Memory B cell (primary cell): ENCODE measurements at regions not wholly inside any gene's neighbourhood (a gene's known extent, or its start where the extent isn't known, plus 50 kb on each side); places are given as distances from the start of the nearest gene placed in this dataset.
"Not testable (repeated sequence)": the region's sequence is repeated elsewhere in the genome, so short reads cannot be mapped to it uniquely, and the experiment has no call there.

Experiments
- ATAC-seq: fragments of 150-1000 bp; cut with Tn5 transposase; 2 replicates; pipeline ENCODE4 v1.10.0; 2021; ENCODE audit warnings: low read depth, mild to moderate bottlenecking, moderate library complexity
- DNase-seq, 2 donors: peaks; one replicate each; pipeline ENCODE4 v3.0.0; 2022; ENCODE audit warnings: low spot score in 2 of 2
- H3K27ac Mint-ChIP-seq: one replicate; pipeline ENCODE4 v1.8.0; 2022; ENCODE audit warnings: mild to moderate bottlenecking, moderate library complexity, mixed read lengths
- H3K27me3 Mint-ChIP-seq: one replicate; pipeline ENCODE4 v1.8.0; 2022; ENCODE audit warnings: mixed read lengths
- H3K36me3 Mint-ChIP-seq: one replicate; pipeline ENCODE4 v1.8.0; 2022; ENCODE audit warnings: mild to moderate bottlenecking, mixed read lengths
- H3K4me1 Mint-ChIP-seq: one replicate; pipeline ENCODE4 v1.8.0; 2022; ENCODE audit warnings: mixed read lengths
- H3K4me3 Mint-ChIP-seq: one replicate; pipeline ENCODE4 v1.8.0; 2022; ENCODE audit warnings: mild to moderate bottlenecking, moderate library complexity, mixed read lengths
- H3K9me3 Mint-ChIP-seq: one replicate; pipeline ENCODE4 v1.8.0; 2022; ENCODE audit warnings: mixed read lengths

GRCh38 chr4:122100508-122100907, 51.6 kb upstream of the BLTP1 start:
- DNase-seq, result no peak
- Mint-ChIP-seq H3K27ac (peak overlapping the region; percentile 36), H3K9me3 (no peaks in the 10 kb centered on the region), H3K4me3 (no peak overlapping the region), H3K27me3 (peaks cover 13% of the 10 kb centered on the region), H3K36me3 (no peaks in the 10 kb centered on the region), H3K4me1 (no peaks in the 10 kb centered on the region)
- ATAC-seq, result no peak

- no peak for ATAC-seq
- DNase-seq, result no peak
- H3K27me3 Mint-ChIP-seq, result peaks cover 15% of the 10 kb centered on the region
- no peak overlapping the region for H3K4me3 Mint-ChIP-seq
- H3K27ac Mint-ChIP-seq, result peak overlapping the region; percentile 36
- H3K9me3 Mint-ChIP-seq, result no peaks in the 10 kb centered on the region
- H3K36me3 Mint-ChIP-seq, result no peaks in the 10 kb centered on the region
- no peaks in the 10 kb centered on the region for H3K4me1 Mint-ChIP-seq
Observed at GRCh38 chr4:122099896-122100295, 52.2 kb upstream of the BLTP1 start.

- no peaks in the 10 kb centered on the region for H3K4me1 Mint-ChIP-seq
- no peak for DNase-seq
- H3K9me3 Mint-ChIP-seq, result no peaks in the 10 kb centered on the region
- no peak overlapping the region for H3K4me3 Mint-ChIP-seq
- no peak for ATAC-seq
- no peaks in the 10 kb centered on the region for H3K36me3 Mint-ChIP-seq
- peaks cover 21% of the 10 kb centered on the region for H3K27me3 Mint-ChIP-seq
- H3K27ac Mint-ChIP-seq, result no peak overlapping the region
Observed at GRCh38 chr4:122091836-122092405, 60.2 kb upstream of the BLTP1 start.

DNA sequence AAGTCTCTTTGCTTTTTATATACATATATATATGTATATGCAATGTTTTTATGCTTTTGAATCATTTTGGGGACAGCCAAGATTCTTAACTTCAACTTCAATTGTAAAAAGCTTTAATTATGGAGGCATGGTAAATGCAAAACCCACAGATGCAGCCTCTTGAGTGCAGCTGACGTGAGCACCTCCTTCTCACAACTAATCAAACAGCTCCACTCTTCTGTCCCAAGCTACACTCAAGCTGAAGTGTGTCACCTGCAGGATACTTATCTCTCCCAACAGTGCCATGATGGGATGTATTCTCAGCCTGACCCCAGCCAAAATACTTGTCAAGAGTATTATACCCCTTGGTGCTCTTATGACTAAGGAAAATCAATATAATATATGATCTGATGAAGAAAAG, 60.7 kb upstream of the BLTP1 start:
- H3K27me3 Mint-ChIP-seq, result peaks cover 21% of the 10 kb centered on the region
- no peak overlapping the region for H3K4me3 Mint-ChIP-seq
- H3K4me1 Mint-ChIP-seq, result no peaks in the 10 kb centered on the region
- H3K27ac Mint-ChIP-seq, result no peak overlapping the region
- ATAC-seq (no peak), DNase-seq (no peak)
- no peaks in the 10 kb centered on the region for H3K36me3 Mint-ChIP-seq
- no peaks in the 10 kb centered on the region for H3K9me3 Mint-ChIP-seq

DNA sequence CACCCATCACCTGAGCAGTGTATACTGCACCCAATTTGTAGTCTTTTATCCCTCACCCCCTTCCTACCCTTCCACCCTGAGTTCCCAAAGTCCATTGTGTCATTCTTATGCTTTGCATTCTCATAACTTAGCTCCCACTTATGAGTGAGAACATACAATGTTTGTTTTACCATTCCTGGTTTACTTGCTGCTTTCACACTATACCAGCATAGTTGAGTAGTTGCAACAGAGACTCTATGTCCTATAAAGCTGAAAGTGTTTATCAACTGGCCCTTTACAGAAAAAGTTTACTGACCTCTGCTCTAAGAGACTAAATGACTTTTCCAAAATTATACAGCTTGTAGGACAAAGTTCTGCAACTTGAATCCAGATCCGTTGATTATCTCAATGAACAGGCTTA, 61.1 kb upstream of the BLTP1 start:
- no peak overlapping the region for H3K4me3 Mint-ChIP-seq
- H3K27ac Mint-ChIP-seq, result no peak overlapping the region
- peaks cover 19% of the 10 kb centered on the region for H3K27me3 Mint-ChIP-seq
- no peaks in the 10 kb centered on the region for H3K9me3 Mint-ChIP-seq
- ATAC-seq (no peak), DNase-seq (no peak)
- no peaks in the 10 kb centered on the region for H3K36me3 Mint-ChIP-seq
- H3K4me1 Mint-ChIP-seq, result no peaks in the 10 kb centered on the region

DNA sequence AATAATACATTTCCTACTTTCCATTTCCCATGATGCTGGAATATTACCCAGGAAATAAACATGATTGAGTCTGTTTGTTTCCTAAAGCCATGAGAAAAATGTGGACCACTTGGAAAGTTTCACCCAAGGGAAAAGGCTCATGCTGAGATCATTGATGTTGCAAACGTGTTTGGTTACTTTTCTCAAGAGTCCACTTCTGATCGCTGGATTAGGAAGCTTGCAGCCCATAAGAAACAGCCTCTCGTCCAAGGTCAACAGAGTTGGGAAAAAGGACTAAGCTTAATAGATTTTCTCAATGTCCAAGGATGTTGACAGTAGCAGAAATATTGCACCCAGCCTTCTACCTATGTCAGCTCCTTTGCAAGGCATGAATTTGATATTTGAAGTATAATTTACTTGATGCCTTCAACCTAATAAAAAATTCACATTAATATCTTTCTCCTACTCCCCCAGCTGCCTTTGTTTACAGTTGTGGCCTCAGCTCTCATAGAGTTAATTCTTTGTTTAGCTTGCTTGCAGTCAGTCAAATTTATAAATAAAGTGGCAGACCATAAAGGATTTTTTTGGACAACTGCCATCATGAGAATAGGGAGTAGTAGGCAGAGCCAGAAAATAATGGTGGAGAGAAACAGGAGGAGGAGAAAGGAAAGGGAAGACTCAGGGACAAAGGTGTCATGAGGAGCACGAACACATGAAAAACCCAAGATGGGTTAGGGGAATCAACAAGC, 65.6 kb upstream of the BLTP1 start:
- no peak overlapping the region for H3K4me3 Mint-ChIP-seq
- H3K9me3 Mint-ChIP-seq, result no peaks in the 10 kb centered on the region
- no peaks in the 10 kb centered on the region for H3K4me1 Mint-ChIP-seq
- DNase-seq (no peak), ATAC-seq (no peak)
- H3K27ac Mint-ChIP-seq, result no peak overlapping the region
- no peaks in the 10 kb centered on the region for H3K36me3 Mint-ChIP-seq
- peaks cover 17% of the 10 kb centered on the region for H3K27me3 Mint-ChIP-seq

DNA sequence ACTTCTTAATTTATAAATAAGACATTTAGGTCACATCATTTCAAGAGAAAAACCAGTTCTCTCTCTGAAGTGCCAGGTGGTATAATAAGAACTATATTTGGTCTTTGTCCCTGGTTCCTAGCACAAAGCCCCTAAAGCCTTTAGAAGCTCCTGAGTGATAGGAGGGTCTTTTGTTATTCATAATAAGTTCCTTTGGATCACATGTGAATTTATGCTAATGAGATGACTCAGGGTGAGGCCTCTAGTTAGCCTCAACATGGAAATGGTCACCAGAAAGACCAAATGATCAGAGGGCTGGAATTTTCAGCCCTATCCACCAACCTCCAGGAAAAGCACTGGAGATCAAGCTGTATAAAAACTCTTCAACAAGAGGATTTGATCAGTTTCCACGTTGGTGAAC, 68.1 kb upstream of the BLTP1 start:
- no peak for DNase-seq
- peaks cover 16% of the 10 kb centered on the region for H3K27me3 Mint-ChIP-seq
- ATAC-seq, result no peak
- no peaks in the 10 kb centered on the region for H3K36me3 Mint-ChIP-seq
- H3K4me1 Mint-ChIP-seq, result no peaks in the 10 kb centered on the region
- no peak overlapping the region for H3K27ac Mint-ChIP-seq
- no peaks in the 10 kb centered on the region for H3K9me3 Mint-ChIP-seq
- H3K4me3 Mint-ChIP-seq, result no peak overlapping the region

GRCh38 chr4:122083351-122083750, 68.8 kb upstream of the BLTP1 start:
- Mint-ChIP-seq H3K4me3 (no peak overlapping the region), H3K4me1 (no peaks in the 10 kb centered on the region), H3K36me3 (no peaks in the 10 kb centered on the region), H3K9me3 (no peaks in the 10 kb centered on the region), H3K27ac (no peak overlapping the region), H3K27me3 (peaks cover 16% of the 10 kb centered on the region)
- DNase-seq (no peak), ATAC-seq (no peak)

GRCh38 chr4:122082661-122083060, 69.5 kb upstream of the BLTP1 start:
- peaks cover 15% of the 10 kb centered on the region for H3K27me3 Mint-ChIP-seq
- no peak overlapping the region for H3K27ac Mint-ChIP-seq
- H3K9me3 Mint-ChIP-seq, result no peaks in the 10 kb centered on the region
- no peaks in the 10 kb centered on the region for H3K36me3 Mint-ChIP-seq
- H3K4me1 Mint-ChIP-seq, result no peaks in the 10 kb centered on the region
- DNase-seq (no peak), ATAC-seq (no peak)
- H3K4me3 Mint-ChIP-seq, result no peak overlapping the region

- H3K9me3 Mint-ChIP-seq, DNase-seq, H3K4me3 Mint-ChIP-seq, H3K27ac Mint-ChIP-seq, H3K36me3 Mint-ChIP-seq, H3K4me1 Mint-ChIP-seq, ATAC-seq: not testable (repeated sequence)
- peaks cover 11% of the 10 kb centered on the region for H3K27me3 Mint-ChIP-seq
Observed at GRCh38 chr4:122077653-122078052, 74.5 kb upstream of the BLTP1 start.

- H3K4me3 Mint-ChIP-seq, H3K9me3 Mint-ChIP-seq, H3K36me3 Mint-ChIP-seq, DNase-seq, ATAC-seq, H3K4me1 Mint-ChIP-seq, H3K27ac Mint-ChIP-seq: not testable (repeated sequence)
- peaks cover 14% of the 10 kb centered on the region for H3K27me3 Mint-ChIP-seq
Observed at GRCh38 chr4:122076835-122077234, 75.3 kb upstream of the BLTP1 start.

DNA sequence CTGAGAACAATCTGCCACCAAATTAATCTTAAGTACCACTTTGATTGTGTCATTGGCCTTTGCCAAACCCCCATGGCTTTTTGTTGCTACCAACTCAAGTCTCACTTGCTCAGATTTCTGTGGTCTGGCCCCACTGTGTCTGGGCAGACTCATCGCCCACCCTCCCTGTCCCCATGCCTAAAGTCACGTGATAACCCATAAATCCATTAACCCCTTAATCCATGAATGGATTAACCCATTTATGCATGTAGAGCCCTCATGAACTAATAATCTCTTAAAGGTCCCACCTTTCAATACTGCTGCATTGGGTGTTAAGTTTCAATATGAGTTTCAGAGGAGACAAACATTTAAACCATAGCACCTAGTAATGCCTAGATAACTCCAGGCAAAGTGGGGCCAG, 78.5 kb upstream of the BLTP1 start:
- H3K27me3 Mint-ChIP-seq, result peaks cover 11% of the 10 kb centered on the region
- H3K4me3 Mint-ChIP-seq, result no peak overlapping the region
- no peaks in the 10 kb centered on the region for H3K36me3 Mint-ChIP-seq
- DNase-seq (no peak), ATAC-seq (no peak)
- H3K9me3 Mint-ChIP-seq, result no peaks in the 10 kb centered on the region
- H3K4me1 Mint-ChIP-seq, result no peaks in the 10 kb centered on the region
- H3K27ac Mint-ChIP-seq, result no peak overlapping the region

DNA sequence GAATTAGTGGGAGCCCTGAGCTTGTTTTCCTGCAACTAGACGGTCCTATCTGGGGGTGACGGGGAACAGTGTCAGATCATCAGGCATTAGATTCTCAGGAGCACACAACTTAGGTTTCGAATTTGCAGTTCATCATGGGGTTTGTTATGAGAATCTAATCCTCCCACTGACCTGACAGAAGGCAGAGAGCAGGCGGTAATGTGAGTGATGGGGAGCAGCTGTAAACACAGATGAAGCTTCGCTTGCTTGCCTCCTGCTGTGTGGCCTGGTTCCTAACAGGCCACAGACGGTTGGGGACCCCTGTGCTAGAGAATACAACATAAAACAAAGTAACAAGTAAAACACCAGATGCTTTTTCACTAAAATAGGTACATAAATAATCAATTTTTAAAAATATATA, 86.2 kb upstream of the BLTP1 start:
- H3K36me3 Mint-ChIP-seq, result no peaks in the 10 kb centered on the region
- no peaks in the 10 kb centered on the region for H3K9me3 Mint-ChIP-seq
- ATAC-seq, result no peak
- H3K4me1 Mint-ChIP-seq, result no peaks in the 10 kb centered on the region
- no peak for DNase-seq
- H3K4me3 Mint-ChIP-seq, result no peak overlapping the region
- no peak overlapping the region for H3K27ac Mint-ChIP-seq
- H3K27me3 Mint-ChIP-seq, result peaks cover 3% of the 10 kb centered on the region

DNA sequence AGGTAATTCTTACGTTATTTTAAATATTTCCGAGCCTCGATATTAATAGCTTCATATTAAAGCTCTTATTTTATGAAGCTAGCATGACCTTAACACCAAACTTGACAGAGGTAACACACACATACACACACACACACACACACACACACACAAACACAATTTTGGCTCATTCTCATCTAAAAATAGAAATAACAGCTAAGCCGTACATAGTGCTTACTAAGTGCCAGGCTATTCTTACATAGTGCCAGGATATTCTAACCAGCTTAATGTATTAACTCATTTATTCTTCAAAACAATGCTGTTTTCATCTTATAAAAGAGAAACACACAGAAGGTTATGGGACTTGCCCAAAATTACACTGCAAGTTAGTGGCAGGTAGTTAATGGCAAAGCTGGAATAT, 87.0 kb upstream of the BLTP1 start:
- no peak overlapping the region for H3K27ac Mint-ChIP-seq
- H3K9me3 Mint-ChIP-seq, result no peaks in the 10 kb centered on the region
- no peak overlapping the region for H3K4me3 Mint-ChIP-seq
- peaks cover 3% of the 10 kb centered on the region for H3K27me3 Mint-ChIP-seq
- ATAC-seq (no peak), DNase-seq (no peak)
- H3K4me1 Mint-ChIP-seq, result no peaks in the 10 kb centered on the region
- no peaks in the 10 kb centered on the region for H3K36me3 Mint-ChIP-seq

- Mint-ChIP-seq H3K4me3 (no peak overlapping the region), H3K4me1 (no peaks in the 10 kb centered on the region), H3K27ac (no peak overlapping the region), H3K27me3 (peaks cover 3% of the 10 kb centered on the region), H3K36me3 (no peaks in the 10 kb centered on the region), H3K9me3 (no peaks in the 10 kb centered on the region)
- ATAC-seq (no peak), DNase-seq (no peak)
Observed at GRCh38 chr4:122053186-122053585, 98.9 kb upstream of the BLTP1 start.
